ENCODE measurements at regions not wholly inside any gene's neighbourhood (a gene's known extent, or its start where the extent isn't known, plus 50 kb on each side); places are given as distances from the start of the nearest gene placed in this dataset.

GRCh38 chr4:28001698-28002097, 1141.1 kb downstream of the STIM2 start:
- no peak overlapping the region for H3K4me3 ChIP-seq (ENCODE audit: low read depth, low read length)
- no peak for TF ChIP-seq CTCF (IDR thresholded peaks at IDR 0.05; ENCODE audit: low read depth, low read length, missing control alignments)
- DNase-seq (ENCODE audit: low read depth) = no peak
- in situ Hi-C loops (cut with HindIII; ENCODE audit: low sequenced_read_pairs) = no loop called here

GRCh38 chr4:28004520-28004919, 1143.9 kb downstream of the STIM2 start:
- H3K4me3 ChIP-seq (ENCODE audit: low read depth, low read length) = no peak overlapping the region
- in situ Hi-C loops (cut with HindIII; ENCODE audit: low sequenced_read_pairs) = no loop called here
- TF ChIP-seq CTCF (IDR thresholded peaks at IDR 0.05; ENCODE audit: low read depth, low read length, missing control alignments) = no peak
- no peak for DNase-seq (ENCODE audit: low read depth)

- in situ Hi-C loops (cut with HindIII; ENCODE audit: low sequenced_read_pairs) = no loop called here
- no peak overlapping the region for H3K4me3 ChIP-seq (ENCODE audit: low read depth, low read length)
- no peak for TF ChIP-seq CTCF (IDR thresholded peaks at IDR 0.05; ENCODE audit: low read depth, low read length, missing control alignments)
- no peak for DNase-seq (ENCODE audit: low read depth)
Observed at GRCh38 chr4:28006021-28006420, 1145.4 kb downstream of the STIM2 start.

GRCh38 chr4:28007693-28008092, 1147.1 kb downstream of the STIM2 start:
- no peak for TF ChIP-seq CTCF (IDR thresholded peaks at IDR 0.05; ENCODE audit: low read depth, low read length, missing control alignments)
- in situ Hi-C loops (cut with HindIII; ENCODE audit: low sequenced_read_pairs) = no loop called here
- DNase-seq (ENCODE audit: low read depth) = no peak
- no peak overlapping the region for H3K4me3 ChIP-seq (ENCODE audit: low read depth, low read length)

GRCh38 chr4:28009541-28009940, 1148.9 kb downstream of the STIM2 start:
- in situ Hi-C loops (cut with HindIII; ENCODE audit: low sequenced_read_pairs) = no loop called here
- no peak for TF ChIP-seq CTCF (IDR thresholded peaks at IDR 0.05; ENCODE audit: low read depth, low read length, missing control alignments)
- DNase-seq (ENCODE audit: low read depth) = no peak
- H3K4me3 ChIP-seq (ENCODE audit: low read depth, low read length) = no peak overlapping the region

- no peak for TF ChIP-seq CTCF (IDR thresholded peaks at IDR 0.05; ENCODE audit: low read depth, low read length, missing control alignments)
- in situ Hi-C loops (cut with HindIII; ENCODE audit: low sequenced_read_pairs) = no loop called here
Observed at GRCh38 chr4:28010577-28011240, 1150.1 kb downstream of the STIM2 start.

More at GRCh38 chr4:28010577-28011240, 1150.1 kb downstream of the STIM2 start:
- H3K4me3 ChIP-seq (ENCODE audit: low read depth, low read length) = no peak overlapping the region
- DNase-seq (ENCODE audit: low read depth) = no peak

Measured in astrocyte of the cerebellum (primary cell).